Choroid plexus epithelial cell (primary cell): ENCODE measurements at regions not wholly inside any gene's neighbourhood (a gene's known extent, or its start where the extent isn't known, plus 50 kb on each side); places are given as distances from the start of the nearest gene placed in this dataset.

Source experiments
- DNase-seq: peaks from one replicate; pipeline ENCODE4 v3.0.0-alpha.2; 2010; ENCODE audit warnings: low read depth
- H3K4me3 ChIP-seq: 2 replicates; pipeline ENCODE4 v1.5.1; 2011; ENCODE audit warnings: low read depth, mild to moderate bottlenecking, control low read depth, low read length, moderate library complexity
- TF ChIP-seq, protein P1 (sequence below): conservative IDR thresholded peaks from 2 replicates; pipeline ENCODE4 v1.5.1; 2011; ENCODE audit warnings: low read depth, mild to moderate bottlenecking, control low read depth, inconsistent platforms, low read length, moderate library complexity

DNA sequence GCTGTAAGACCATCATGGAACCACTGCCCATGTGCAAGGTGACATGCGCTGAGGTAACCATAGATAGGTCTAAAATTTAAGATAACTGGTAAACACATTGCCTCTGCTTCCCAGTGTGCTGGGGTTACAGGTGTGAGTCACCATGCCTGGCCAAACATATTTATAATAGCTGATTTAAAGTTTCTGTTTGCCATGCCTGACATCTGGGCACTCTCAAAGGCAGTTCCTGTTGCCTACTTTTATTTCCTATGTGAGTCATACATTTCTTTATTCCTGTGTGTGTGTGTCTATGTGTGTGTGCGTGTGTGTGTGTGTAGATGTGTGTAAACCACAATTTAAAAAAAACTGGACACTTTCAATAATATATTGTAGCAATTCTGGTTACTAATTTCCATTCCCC is 415.2 kb upstream of the NETO1 start:
- TF ChIP-seq, protein P1, sequence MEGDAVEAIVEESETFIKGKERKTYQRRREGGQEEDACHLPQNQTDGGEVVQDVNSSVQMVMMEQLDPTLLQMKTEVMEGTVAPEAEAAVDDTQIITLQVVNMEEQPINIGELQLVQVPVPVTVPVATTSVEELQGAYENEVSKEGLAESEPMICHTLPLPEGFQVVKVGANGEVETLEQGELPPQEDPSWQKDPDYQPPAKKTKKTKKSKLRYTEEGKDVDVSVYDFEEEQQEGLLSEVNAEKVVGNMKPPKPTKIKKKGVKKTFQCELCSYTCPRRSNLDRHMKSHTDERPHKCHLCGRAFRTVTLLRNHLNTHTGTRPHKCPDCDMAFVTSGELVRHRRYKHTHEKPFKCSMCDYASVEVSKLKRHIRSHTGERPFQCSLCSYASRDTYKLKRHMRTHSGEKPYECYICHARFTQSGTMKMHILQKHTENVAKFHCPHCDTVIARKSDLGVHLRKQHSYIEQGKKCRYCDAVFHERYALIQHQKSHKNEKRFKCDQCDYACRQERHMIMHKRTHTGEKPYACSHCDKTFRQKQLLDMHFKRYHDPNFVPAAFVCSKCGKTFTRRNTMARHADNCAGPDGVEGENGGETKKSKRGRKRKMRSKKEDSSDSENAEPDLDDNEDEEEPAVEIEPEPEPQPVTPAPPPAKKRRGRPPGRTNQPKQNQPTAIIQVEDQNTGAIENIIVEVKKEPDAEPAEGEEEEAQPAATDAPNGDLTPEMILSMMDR = no peak
- H3K4me3 ChIP-seq = no peak overlapping the region
- peak; percentile 30 for DNase-seq

DNA sequence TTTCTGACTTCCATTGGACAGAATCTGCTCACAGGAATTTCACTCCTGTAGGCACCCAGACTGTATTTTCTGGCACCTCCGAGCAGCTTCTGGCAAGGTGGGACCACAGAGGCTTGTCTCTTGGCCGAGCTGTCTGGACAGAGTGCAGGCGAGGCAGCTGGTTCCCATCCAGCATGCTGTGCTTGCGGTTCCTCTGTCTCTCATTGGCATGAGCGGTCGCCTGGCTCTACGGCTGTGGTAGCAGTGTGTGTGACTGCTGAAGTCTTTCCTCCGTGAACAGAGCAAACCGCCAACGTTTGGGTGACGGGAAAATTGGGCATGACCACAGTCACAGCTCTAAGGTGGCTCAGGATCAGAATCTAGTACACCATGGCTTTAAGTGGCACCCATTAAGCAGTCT is 411.7 kb upstream of the NETO1 start:
- TF ChIP-seq, protein P1 = no peak
- no peak for DNase-seq
- H3K4me3 ChIP-seq = no peak overlapping the region

DNA sequence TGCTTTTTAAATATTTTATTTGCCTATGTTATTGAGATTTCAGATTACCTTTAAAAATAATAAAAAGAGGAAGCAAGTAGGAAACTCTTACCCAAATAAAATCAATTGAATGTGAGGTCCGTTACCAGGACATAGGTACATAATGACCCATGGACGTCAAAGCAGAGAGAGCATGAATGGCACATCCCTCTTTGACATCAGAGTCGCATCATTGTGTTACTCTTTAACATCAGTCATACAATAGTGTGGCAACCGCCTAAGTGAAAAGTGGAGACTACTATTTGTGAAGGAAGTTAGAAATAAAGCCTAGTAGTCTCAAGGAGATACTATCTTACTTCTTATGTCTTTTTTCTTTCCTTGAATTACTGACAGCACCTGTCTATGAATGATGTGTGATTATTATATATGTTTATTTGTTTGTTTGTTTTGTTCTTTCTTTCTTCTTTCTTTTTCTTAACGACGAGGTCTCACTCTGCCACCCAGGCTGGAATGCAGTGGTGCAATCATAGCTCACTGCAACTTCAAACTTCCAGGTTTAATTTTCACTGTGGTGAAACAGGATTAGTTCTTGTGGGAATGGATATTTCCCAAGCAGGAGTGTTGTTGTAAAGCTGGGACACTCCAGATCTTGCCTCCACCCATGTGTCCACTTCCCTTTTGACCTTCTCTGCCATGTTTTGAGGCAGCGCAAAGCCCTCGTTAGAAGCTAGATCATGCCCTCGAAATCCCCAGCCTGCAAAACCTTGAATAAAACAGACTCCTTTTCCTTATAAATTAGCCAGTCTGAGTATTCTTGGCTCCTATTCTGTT is 407.2 kb upstream of the NETO1 start:
- no peak for DNase-seq
- TF ChIP-seq, protein P1 = no peak
- H3K4me3 ChIP-seq = no peak overlapping the region

DNA sequence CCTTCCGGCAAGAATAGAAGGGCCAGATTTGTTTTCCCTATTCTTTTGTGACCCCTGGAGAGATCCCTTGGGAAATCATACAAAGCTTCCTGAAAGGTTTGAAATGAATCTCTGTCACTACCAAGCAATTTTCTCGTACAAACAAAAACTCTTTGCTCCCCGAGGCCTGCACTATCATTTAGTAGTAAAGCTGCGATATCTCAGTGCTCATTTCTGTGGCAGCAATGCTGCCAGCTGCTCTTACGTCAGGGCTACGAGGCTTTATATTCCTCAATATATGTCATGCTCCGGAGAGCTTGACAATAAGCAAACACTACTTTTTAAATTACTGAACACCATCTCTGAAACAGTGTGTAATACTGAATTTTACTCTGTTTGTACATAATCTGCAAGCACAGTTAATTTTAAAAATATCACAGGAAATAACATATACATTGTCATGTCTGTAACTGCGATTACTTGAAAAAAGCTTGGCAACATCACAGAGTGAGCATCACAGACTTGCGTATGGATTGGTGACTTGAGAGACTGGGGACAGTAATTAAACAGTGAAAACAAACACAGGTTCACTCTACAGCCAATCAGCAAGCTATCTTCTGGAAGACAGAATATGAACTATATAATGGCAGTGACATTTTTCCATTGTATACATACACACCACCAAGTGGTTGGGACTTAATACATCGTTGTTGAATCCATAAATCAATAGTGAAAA is 403.3 kb upstream of the NETO1 start:
- TF ChIP-seq, protein P1 = no peak
- H3K4me3 ChIP-seq = no peak overlapping the region
- no peak for DNase-seq

DNA sequence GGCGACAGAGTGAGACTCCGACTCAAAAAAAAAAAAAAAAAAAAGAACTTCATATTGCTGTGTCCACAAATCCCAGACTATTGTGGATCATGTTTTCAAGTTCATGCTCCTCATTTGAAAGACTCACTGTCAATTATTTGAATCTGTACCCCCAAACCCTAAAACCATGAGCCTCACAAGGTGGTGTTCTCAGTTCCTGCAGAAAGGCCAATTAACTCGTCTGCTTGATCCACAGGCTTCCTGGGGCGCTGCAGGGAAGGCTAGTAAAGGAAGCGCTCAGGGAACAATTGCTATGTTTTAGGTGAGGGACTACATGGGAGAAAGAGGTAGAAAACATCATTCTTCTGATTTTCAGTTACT is 396.8 kb upstream of the NETO1 start:
- DNase-seq = no peak
- TF ChIP-seq, protein P1 = no peak
- H3K4me3 ChIP-seq = no peak overlapping the region

DNA sequence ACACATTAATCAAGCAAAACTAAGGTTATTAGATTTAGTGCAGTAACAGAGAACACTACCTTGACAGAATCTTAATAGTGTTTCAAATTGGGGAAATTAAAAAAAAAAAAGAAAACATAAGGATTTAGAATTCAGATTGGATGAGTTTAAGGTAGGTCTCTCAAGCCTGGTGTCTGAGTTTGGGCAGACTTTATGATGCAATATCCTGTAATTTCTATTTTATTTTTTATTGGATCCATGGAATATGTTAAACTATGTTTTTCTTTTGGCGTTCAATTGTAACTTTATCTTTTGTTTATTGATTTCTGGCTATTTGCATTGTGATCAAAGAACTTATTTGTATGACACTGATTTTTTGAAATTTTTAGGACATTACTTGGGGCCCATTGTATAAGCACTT is 394.1 kb upstream of the NETO1 start:
- H3K4me3 ChIP-seq = no peak overlapping the region
- TF ChIP-seq, protein P1 = no peak

More for the DNA sequence above, 394.1 kb upstream of the NETO1 start:
- DNase-seq = no peak
